ENCODE measurements at regions not wholly inside any gene's neighbourhood (a gene's known extent, or its start where the extent isn't known, plus 50 kb on each side); places are given as distances from the start of the nearest gene placed in this dataset.
"Not testable (repeated sequence)": the region's sequence is repeated elsewhere in the genome, so short reads cannot be mapped to it uniquely, and the experiment has no call there.

GRCh38 chr4:32662803-32663202 is 1942.6 kb downstream of the PCDH7 start:
- Histone ChIP-seq H3K27ac (ENCODE audit: low read depth, low read length, severe bottlenecking) (no peak overlapping the region), H3K4me3 (ENCODE audit: extremely low read depth, insufficient read depth, low read length, poor library complexity, severe bottlenecking) (no peak overlapping the region), H3K4me1 (ENCODE audit: control insufficient read depth, insufficient read depth, low read length, poor library complexity, severe bottlenecking) (no peaks in the 10 kb centered on the region), H3K36me3 (ENCODE audit: control insufficient read depth, insufficient read depth, low read length) (no peaks in the 10 kb centered on the region), H3K9me3 (ENCODE audit: control insufficient read depth, low read length) (no peaks in the 10 kb centered on the region)
- no CpG with 5 or more reads among the region's 2 CpGs for WGBS, 2 experiments (ENCODE audit: insufficient coverage in 2 of 2)

- WGBS, 2 experiments (ENCODE audit: insufficient coverage in 2 of 2) = 100% methylated on average over 1 of the region's 1 CpG; no CpG with 5 or more reads in 1 of the 2 experiments
- Histone ChIP-seq H3K4me1 (ENCODE audit: control insufficient read depth, insufficient read depth, low read length, poor library complexity, severe bottlenecking) (no peaks in the 10 kb centered on the region), H3K36me3 (ENCODE audit: control insufficient read depth, insufficient read depth, low read length) (no peaks in the 10 kb centered on the region), H3K27ac (ENCODE audit: low read depth, low read length, severe bottlenecking) (no peak overlapping the region), H3K4me3 (ENCODE audit: extremely low read depth, insufficient read depth, low read length, poor library complexity, severe bottlenecking) (no peak overlapping the region), H3K9me3 (ENCODE audit: control insufficient read depth, low read length) (no peaks in the 10 kb centered on the region)
These were observed 1952.2 kb downstream of the PCDH7 start for GRCh38 chr4:32672359-32672758.

- Histone ChIP-seq H3K9me3 (ENCODE audit: control insufficient read depth, low read length) (no peaks in the 10 kb centered on the region), H3K27ac (ENCODE audit: low read depth, low read length, severe bottlenecking) (no peak overlapping the region), H3K4me3 (ENCODE audit: extremely low read depth, insufficient read depth, low read length, poor library complexity, severe bottlenecking) (no peak overlapping the region), H3K4me1 (ENCODE audit: control insufficient read depth, insufficient read depth, low read length, poor library complexity, severe bottlenecking) (no peaks in the 10 kb centered on the region), H3K36me3 (ENCODE audit: control insufficient read depth, insufficient read depth, low read length) (no peaks in the 10 kb centered on the region)
- 93% methylated on average over 5 of the region's 6 CpGs; no CpG with 5 or more reads in 1 of the 2 experiments for WGBS, 2 experiments (ENCODE audit: insufficient coverage in 2 of 2)
These were observed 1960.8 kb downstream of the PCDH7 start for GRCh38 chr4:32680946-32681345.

GRCh38 chr4:32684160-32684559 is 1964.0 kb downstream of the PCDH7 start:
- Histone ChIP-seq H3K27ac (ENCODE audit: low read depth, low read length, severe bottlenecking) (no peak overlapping the region), H3K4me1 (ENCODE audit: control insufficient read depth, insufficient read depth, low read length, poor library complexity, severe bottlenecking) (no peaks in the 10 kb centered on the region), H3K9me3 (ENCODE audit: control insufficient read depth, low read length) (no peaks in the 10 kb centered on the region), H3K4me3 (ENCODE audit: extremely low read depth, insufficient read depth, low read length, poor library complexity, severe bottlenecking) (no peak overlapping the region), H3K36me3 (ENCODE audit: control insufficient read depth, insufficient read depth, low read length) (no peaks in the 10 kb centered on the region)
- 100% methylated on average over 1 of the region's 1 CpG; no CpG with 5 or more reads in 1 of the 2 experiments for WGBS, 2 experiments (ENCODE audit: insufficient coverage in 2 of 2)

- 88 to 90% methylated on average over 2 to 3 of the region's 6 CpGs for WGBS, 2 experiments (ENCODE audit: insufficient coverage in 2 of 2)
- no peaks in the 10 kb centered on the region for H3K9me3 ChIP-seq (ENCODE audit: control insufficient read depth, low read length)
These were observed 1966.0 kb downstream of the PCDH7 start for GRCh38 chr4:32686123-32686522.

GRCh38 chr4:32689518-32689917 is 1969.3 kb downstream of the PCDH7 start:
- Histone ChIP-seq H3K9me3 (ENCODE audit: control insufficient read depth, low read length) (no peaks in the 10 kb centered on the region), H3K4me1 (ENCODE audit: control insufficient read depth, insufficient read depth, low read length, poor library complexity, severe bottlenecking) (no peaks in the 10 kb centered on the region), H3K27ac (ENCODE audit: low read depth, low read length, severe bottlenecking) (no peak overlapping the region), H3K4me3 (ENCODE audit: extremely low read depth, insufficient read depth, low read length, poor library complexity, severe bottlenecking) (no peak overlapping the region), H3K36me3 (ENCODE audit: control insufficient read depth, insufficient read depth, low read length) (no peaks in the 10 kb centered on the region)
- no CpG with 5 or more reads among the region's 3 CpGs for WGBS, 2 experiments (ENCODE audit: insufficient coverage in 2 of 2)

More at GRCh38 chr4:32686123-32686522, 1966.0 kb downstream of the PCDH7 start:
- no peaks in the 10 kb centered on the region for H3K4me1 ChIP-seq (ENCODE audit: control insufficient read depth, insufficient read depth, low read length, poor library complexity, severe bottlenecking)
- no peak overlapping the region for H3K4me3 ChIP-seq (ENCODE audit: extremely low read depth, insufficient read depth, low read length, poor library complexity, severe bottlenecking)
- no peaks in the 10 kb centered on the region for H3K36me3 ChIP-seq (ENCODE audit: control insufficient read depth, insufficient read depth, low read length)
- H3K27ac ChIP-seq (ENCODE audit: low read depth, low read length, severe bottlenecking) = no peak overlapping the region

GRCh38 chr4:32697281-32697814 is 1977.2 kb downstream of the PCDH7 start:
- Histone ChIP-seq H3K36me3 (ENCODE audit: control insufficient read depth, insufficient read depth, low read length) (no peaks in the 10 kb centered on the region), H3K27ac (ENCODE audit: low read depth, low read length, severe bottlenecking) (no peak overlapping the region), H3K4me3 (ENCODE audit: extremely low read depth, insufficient read depth, low read length, poor library complexity, severe bottlenecking) (no peak overlapping the region), H3K4me1 (ENCODE audit: control insufficient read depth, insufficient read depth, low read length, poor library complexity, severe bottlenecking) (no peaks in the 10 kb centered on the region), H3K9me3 (ENCODE audit: control insufficient read depth, low read length) (no peaks in the 10 kb centered on the region)
- no CpG with 5 or more reads among the region's 2 CpGs for WGBS, 2 experiments (ENCODE audit: insufficient coverage in 2 of 2)

GRCh38 chr4:32700838-32701237 is 1980.7 kb downstream of the PCDH7 start:
- Histone ChIP-seq H3K36me3 (ENCODE audit: control insufficient read depth, insufficient read depth, low read length) (no peaks in the 10 kb centered on the region), H3K9me3 (ENCODE audit: control insufficient read depth, low read length) (no peaks in the 10 kb centered on the region), H3K4me1 (ENCODE audit: control insufficient read depth, insufficient read depth, low read length, poor library complexity, severe bottlenecking) (no peaks in the 10 kb centered on the region), H3K4me3 (ENCODE audit: extremely low read depth, insufficient read depth, low read length, poor library complexity, severe bottlenecking) (no peak overlapping the region), H3K27ac (ENCODE audit: low read depth, low read length, severe bottlenecking) (no peak overlapping the region)
- 67 to 77% methylated on average over 1 of the region's 1 CpG for WGBS, 2 experiments (ENCODE audit: insufficient coverage in 2 of 2)

GRCh38 chr4:32706893-32707292 is 1986.7 kb downstream of the PCDH7 start:
- WGBS, 2 experiments (ENCODE audit: insufficient coverage in 2 of 2) = no CpG with 5 or more reads among the region's 1 CpG
- H3K4me3 ChIP-seq (ENCODE audit: extremely low read depth, insufficient read depth, low read length, poor library complexity, severe bottlenecking) = no peak overlapping the region
- H3K4me1 ChIP-seq (ENCODE audit: control insufficient read depth, insufficient read depth, low read length, poor library complexity, severe bottlenecking) = no peaks in the 10 kb centered on the region
- no peaks in the 10 kb centered on the region for H3K36me3 ChIP-seq (ENCODE audit: control insufficient read depth, insufficient read depth, low read length)
- no peaks in the 10 kb centered on the region for H3K9me3 ChIP-seq (ENCODE audit: control insufficient read depth, low read length)
- H3K27ac ChIP-seq (ENCODE audit: low read depth, low read length, severe bottlenecking) = no peak overlapping the region

- H3K9me3 ChIP-seq (ENCODE audit: control insufficient read depth, low read length); H3K36me3 ChIP-seq (ENCODE audit: control insufficient read depth, insufficient read depth, low read length); H3K4me1 ChIP-seq (ENCODE audit: control insufficient read depth, insufficient read depth, low read length, poor library complexity, severe bottlenecking); H3K4me3 ChIP-seq (ENCODE audit: extremely low read depth, insufficient read depth, low read length, poor library complexity, severe bottlenecking); H3K27ac ChIP-seq (ENCODE audit: low read depth, low read length, severe bottlenecking): not testable (repeated sequence)
- WGBS, 2 experiments (ENCODE audit: insufficient coverage in 2 of 2) = 90 to 93% methylated on average over 8 to 11 of the region's 42 CpGs
These were observed 1996.0 kb downstream of the PCDH7 start for GRCh38 chr4:32716090-32716620.

- no peak overlapping the region for H3K27ac ChIP-seq (ENCODE audit: low read depth, low read length, severe bottlenecking)
- H3K4me3 ChIP-seq (ENCODE audit: extremely low read depth, insufficient read depth, low read length, poor library complexity, severe bottlenecking) = no peak overlapping the region
- 67 to 85% methylated on average over 4 to 5 of the region's 5 CpGs for WGBS, 2 experiments (ENCODE audit: insufficient coverage in 2 of 2)
- no peaks in the 10 kb centered on the region for H3K9me3 ChIP-seq (ENCODE audit: control insufficient read depth, low read length)
- no peaks in the 10 kb centered on the region for H3K4me1 ChIP-seq (ENCODE audit: control insufficient read depth, insufficient read depth, low read length, poor library complexity, severe bottlenecking)
- H3K36me3 ChIP-seq (ENCODE audit: control insufficient read depth, insufficient read depth, low read length) = no peaks in the 10 kb centered on the region
These were observed 2015.9 kb downstream of the PCDH7 start for GRCh38 chr4:32735856-32736590.

Data from mesodermal cell (in vitro differentiated cells).